ENCODE measurements at regions not wholly inside any gene's neighbourhood (a gene's known extent, or its start where the extent isn't known, plus 50 kb on each side); places are given as distances from the start of the nearest gene placed in this dataset.

GRCh38 chr2:238968616-238969384 lies 120.9 kb downstream of the TWIST2 start:
- Histone ChIP-seq H3K4me1 (ENCODE audit: insufficient read depth, low read length) (no peaks in the 10 kb centered on the region), H3K27ac (ENCODE audit: extremely low read length, insufficient read depth, low read length) (no peak overlapping the region), H3K9me3 (ENCODE audit: low read length) (no peaks in the 10 kb centered on the region), H3K4me2 (ENCODE audit: low read depth, low read length) (no peak overlapping the region), H2AFZ (ENCODE audit: low read length) (no peak overlapping the region), H3K27me3 (ENCODE audit: control insufficient read depth in 1 of 2, insufficient read depth in 2 of 2, low read length in 2 of 2) (peaks cover 13 to 66% of the 10 kb centered on the region in 2 experiments; a peak in 4 of 5 replicates), H4K20me1 (ENCODE audit: insufficient read depth, low read length) (no peaks in the 10 kb centered on the region; the same call in 1 of the 2 replicates), H3K9ac (ENCODE audit: insufficient read depth, low read depth, low read length) (no peak overlapping the region), H3K4me3 (replicated peaks in 1 of 3; ENCODE audit: insufficient read depth in 1 of 3, low read depth in 2 of 3, low read length in 3 of 3) (no peak overlapping the region), H3K79me2 (ENCODE audit: insufficient read depth, low read length) (no peaks in the 10 kb centered on the region), H3K36me3 (replicated peaks in 1 of 2; ENCODE audit: control insufficient read depth in 1 of 2, insufficient read depth in 2 of 2, low read length in 2 of 2) (no peaks in the 10 kb centered on the region)
- intact Hi-C loops (cut with micrococcal nuclease; ENCODE audit: unreplicated experiment): no loop called here
- TF ChIP-seq ZNF678 (CRISPR knock-in tag; IDR thresholded peaks at IDR 0.05): no peak
- TF ChIP-seq TGIF2 (CRISPR knock-in tag; IDR thresholded peaks at IDR 0.05): no peak
- TF ChIP-seq ZFP82 (CRISPR knock-in tag; IDR thresholded peaks at IDR 0.05; ENCODE audit: borderline replicate concordance): no peak
- no peak for TF ChIP-seq SP140L (CRISPR knock-in tag; IDR thresholded peaks at IDR 0.05; ENCODE audit: borderline replicate concordance)
- TF ChIP-seq POLR2A (IDR thresholded peaks at IDR 0.05; ENCODE audit: insufficient read depth in 1 of 2, low read depth in 2 of 2, low read length in 2 of 2): no peak
- no peak for TF ChIP-seq ZNF83 (CRISPR knock-in tag; IDR thresholded peaks at IDR 0.05; ENCODE audit: borderline replicate concordance)
- no peak for TF ChIP-seq SPEN (CRISPR knock-in tag; IDR thresholded peaks at IDR 0.05; ENCODE audit: low read depth)
- no peak for TF ChIP-seq NR0B2 (CRISPR knock-in tag; IDR thresholded peaks at IDR 0.05)
- no peak for TF ChIP-seq ZNF207 (IDR thresholded peaks at IDR 0.05; ENCODE audit: borderline replicate concordance)
- TF ChIP-seq SOX6 (IDR thresholded peaks at IDR 0.05): no peak
- no peak for TF ChIP-seq SOX6 (CRISPR knock-in tag; IDR thresholded peaks at IDR 0.05)
- no peak for TF ChIP-seq ZBED4 (CRISPR knock-in tag; IDR thresholded peaks at IDR 0.05; ENCODE audit: borderline replicate concordance)
- TF ChIP-seq MBNL3 (CRISPR knock-in tag; conservative IDR thresholded peaks at IDR 0.05): no peak
- no peak for TF ChIP-seq HNRNPUL1 (IDR thresholded peaks at IDR 0.05; ENCODE audit: low read depth, low read length)
- no peak for TF ChIP-seq MEIS2 (CRISPR knock-in tag; IDR thresholded peaks at IDR 0.05)
- TF ChIP-seq PCBP1 (IDR thresholded peaks at IDR 0.05; ENCODE audit: borderline replicate concordance, low read depth, low read length): no peak
- ChIA-PET CTCF (ENCODE audit: low intra/inter-chr PET ratio, low total read pairs) (no interaction called here), POLR2A (no interaction called here)
- no peak for DNase-seq (ENCODE audit: low spot score)
- WGBS (ENCODE audit: low lambda C conversion rate): 23% methylated on average over 16 of the region's 18 CpGs
- BruUV-seq (replicated peaks): no TSS peak
- in situ Hi-C loops (cut with HindIII; ENCODE audit: extremely low pct_ligation_motif_present, low pct_unique_long_range_greater_than_20kb): no loop called here
- no peak for ATAC-seq
- FAIRE-seq: no peak
